Nephron progenitor cell (in vitro differentiated cells): ENCODE measurements at regions not wholly inside any gene's neighbourhood (a gene's known extent, or its start where the extent isn't known, plus 50 kb on each side); places are given as distances from the start of the nearest gene placed in this dataset.

ENCODE experiments used
- DNase-seq: peaks from one replicate; pipeline ENCODE4 v3.0.0; 2021
- H3K27ac Mint-ChIP-seq: 2 replicates; pipeline ENCODE4 v1.8.0; 2021; ENCODE audit warnings: mild to moderate bottlenecking, moderate library complexity, mixed read lengths
- H3K27me3 Mint-ChIP-seq: 2 replicates; pipeline ENCODE4 v1.8.0; 2021; ENCODE audit warnings: mild to moderate bottlenecking, low read depth, mixed read lengths; ENCODE audit not compliant: poor library complexity
- H3K36me3 Mint-ChIP-seq: 2 replicates; pipeline ENCODE4 v1.8.0; 2021; ENCODE audit warnings: low read depth, mixed read lengths
- H3K4me1 Mint-ChIP-seq: 2 replicates; pipeline ENCODE4 v1.8.0; 2021; ENCODE audit warnings: mixed read lengths
- H3K4me3 Mint-ChIP-seq: 2 replicates; pipeline ENCODE4 v1.8.0; 2021; ENCODE audit warnings: mild to moderate bottlenecking, moderate library complexity, mixed read lengths
- H3K9me3 Mint-ChIP-seq: 2 replicates; pipeline ENCODE4 v1.8.0; 2021; ENCODE audit warnings: mild to moderate bottlenecking, moderate library complexity, mixed read lengths
- CTCF ChIP-seq: fragments of 200-600 bp; sonication (generic); IDR thresholded peaks from 2 replicates; pipeline ENCODE4 v1.5.0; 2021; ENCODE audit warnings: antibody characterized with exemption

GRCh38 chr10:94172332-94172731, 178.6 kb downstream of the PLCE1 start:
- DNase-seq: no peak
- Mint-ChIP-seq H3K27me3 (peaks cover 10% of the 10 kb centered on the region), H3K27ac (no peak overlapping the region), H3K4me3 (no peak overlapping the region), H3K9me3 (no peaks in the 10 kb centered on the region), H3K36me3 (no peaks in the 10 kb centered on the region), H3K4me1 (no peaks in the 10 kb centered on the region)
- no peak for TF ChIP-seq CTCF

- no peak for DNase-seq
- peaks cover 11% of the 10 kb centered on the region for H3K27me3 Mint-ChIP-seq
These were observed 179.9 kb downstream of the PLCE1 start for GRCh38 chr10:94173594-94173993.

GRCh38 chr10:94174838-94175237, 181.1 kb downstream of the PLCE1 start:
- TF ChIP-seq CTCF: no peak
- Mint-ChIP-seq H3K9me3 (no peaks in the 10 kb centered on the region), H3K36me3 (no peaks in the 10 kb centered on the region), H3K27me3 (peaks cover 11% of the 10 kb centered on the region), H3K4me3 (no peak overlapping the region), H3K4me1 (no peaks in the 10 kb centered on the region), H3K27ac (no peak overlapping the region)
- no peak for DNase-seq

More at GRCh38 chr10:94173594-94173993, 179.9 kb downstream of the PLCE1 start:
- Mint-ChIP-seq H3K9me3 (no peaks in the 10 kb centered on the region), H3K36me3 (no peaks in the 10 kb centered on the region), H3K4me1 (no peaks in the 10 kb centered on the region), H3K4me3 (no peak overlapping the region), H3K27ac (no peak overlapping the region)
- TF ChIP-seq CTCF: no peak

- DNase-seq: no peak
- H3K4me3 Mint-ChIP-seq: no peak overlapping the region
- H3K27ac Mint-ChIP-seq: no peak overlapping the region
- peaks cover 3% of the 10 kb centered on the region for H3K27me3 Mint-ChIP-seq
- no peaks in the 10 kb centered on the region for H3K36me3 Mint-ChIP-seq
- TF ChIP-seq CTCF: no peak
- H3K9me3 Mint-ChIP-seq: no peaks in the 10 kb centered on the region
- H3K4me1 Mint-ChIP-seq: peaks cover 5% of the 10 kb centered on the region
These were observed 184.1 kb downstream of the NOC3L start for GRCh38 chr10:94178475-94179253.

- no peak for DNase-seq
- no peak for TF ChIP-seq CTCF
- Mint-ChIP-seq H3K36me3 (no peaks in the 10 kb centered on the region), H3K27ac (no peak overlapping the region), H3K4me1 (peaks cover 6% of the 10 kb centered on the region), H3K9me3 (no peaks in the 10 kb centered on the region), H3K4me3 (no peak overlapping the region), H3K27me3 (peaks cover 3% of the 10 kb centered on the region)
These were observed 182.2 kb downstream of the NOC3L start for GRCh38 chr10:94180576-94180975.

- no peak for DNase-seq
- Mint-ChIP-seq H3K27me3 (no peaks in the 10 kb centered on the region), H3K4me1 (peaks cover 6% of the 10 kb centered on the region), H3K4me3 (no peak overlapping the region), H3K36me3 (no peaks in the 10 kb centered on the region), H3K27ac (no peak overlapping the region), H3K9me3 (no peaks in the 10 kb centered on the region)
- TF ChIP-seq CTCF: no peak
These were observed 179.0 kb downstream of the NOC3L start for GRCh38 chr10:94183666-94184264.
